ENCODE measurements at regions not wholly inside any gene's neighbourhood (a gene's known extent, or its start where the extent isn't known, plus 50 kb on each side); places are given as distances from the start of the nearest gene placed in this dataset.

GRCh38 chr4:151990201-151990600 is 229.4 kb upstream of the GATB start:
- no peak for TF ChIP-seq CTCF (conservative IDR thresholded peaks at IDR 0.05)
- no peak for TF ChIP-seq ZFX (IDR thresholded peaks at IDR 0.05)
